LNCAP (cell line): ENCODE measurements at regions not wholly inside any gene's neighbourhood (a gene's known extent, or its start where the extent isn't known, plus 50 kb on each side); places are given as distances from the start of the nearest gene placed in this dataset.

Experiments
- CTCF ChIP-seq: fragments of 450-650 bp; IDR thresholded peaks from 2 replicates; pipeline ENCODE4 v1.5.1; 2017; ENCODE audit warnings: mild to moderate bottlenecking

GRCh38 chr3:144187531-144188210 lies 216.0 kb downstream of the DIPK2A start:
- no peak for TF ChIP-seq CTCF

- no peak for TF ChIP-seq CTCF
These were observed 217.4 kb downstream of the DIPK2A start for GRCh38 chr3:144189044-144189443.

GRCh38 chr3:144197116-144197515 lies 225.5 kb downstream of the DIPK2A start:
- no peak for TF ChIP-seq CTCF

GRCh38 chr3:144197582-144197981 lies 226.0 kb downstream of the DIPK2A start:
- no peak for TF ChIP-seq CTCF

GRCh38 chr3:144200004-144200403 lies 228.4 kb downstream of the DIPK2A start:
- no peak for TF ChIP-seq CTCF

GRCh38 chr3:144200466-144200865 lies 228.8 kb downstream of the DIPK2A start:
- no peak for TF ChIP-seq CTCF

- TF ChIP-seq CTCF: no peak
These were observed 250.1 kb downstream of the DIPK2A start for GRCh38 chr3:144221761-144222160.

- no peak for TF ChIP-seq CTCF
These were observed 257.7 kb downstream of the DIPK2A start for GRCh38 chr3:144229330-144229729.
